CD14-positive monocyte (primary cell): ENCODE measurements at regions not wholly inside any gene's neighbourhood (a gene's known extent, or its start where the extent isn't known, plus 50 kb on each side); places are given as distances from the start of the nearest gene placed in this dataset.

Source experiments
- DNase-seq, 3 donors: peaks; one replicate each; pipeline ENCODE4 v3.0.0-alpha.2; 2011 to 2022
- H2AFZ ChIP-seq: 2 replicates; pipeline ENCODE4 v1.6.0; 2012; ENCODE audit warnings: mild to moderate bottlenecking, low read depth, low read length, inconsistent platforms; ENCODE audit not compliant: insufficient read depth, poor library complexity, severe bottlenecking
- H3K27ac ChIP-seq, 2 donors: 1 replicate in 1 of 2; 2 replicates in 1 of 2; pipeline ENCODE4 v1.5.1; 2012 to 2013; ENCODE audit warnings: low read length in 2 of 2, control low read depth in 1 of 2, inconsistent platforms in 1 of 2, low read depth in 1 of 2, mild to moderate bottlenecking in 1 of 2
- H3K27me3 ChIP-seq, 2 donors: one replicate each; pipeline versions ENCODE4 v1.6.0 to v1.6.1; 2011 to 2013; ENCODE audit warnings: low read length in 2 of 2; ENCODE audit not compliant: control insufficient read depth in 2 of 2, insufficient read depth in 2 of 2
- H3K36me3 ChIP-seq, 2 donors: replicated peaks in 1 of 2; 1 replicate in 1 of 2; 2 replicates in 1 of 2; pipeline versions ENCODE4 v1.5.1 to v1.6.1; 2012 to 2013; ENCODE audit warnings: low read length in 2 of 2, control low read depth in 1 of 2, inconsistent platforms in 1 of 2, mild to moderate bottlenecking in 1 of 2; ENCODE audit not compliant: insufficient read depth in 2 of 2, control insufficient read depth in 1 of 2
- H3K4me1 ChIP-seq, 2 donors: 1 replicate in 1 of 2; 2 replicates in 1 of 2; pipeline versions ENCODE4 v1.5.1 to v1.6.1; 2012 to 2013; ENCODE audit warnings: low read length in 2 of 2, control low read depth in 1 of 2, inconsistent platforms in 1 of 2, mild to moderate bottlenecking in 1 of 2, moderate library complexity in 1 of 2; ENCODE audit not compliant: insufficient read depth in 2 of 2, control insufficient read depth in 1 of 2
- H3K4me2 ChIP-seq: replicated peaks from 2 replicates; pipeline ENCODE3; 2012; ENCODE audit warnings: low read length, moderate library complexity, mild to moderate bottlenecking; ENCODE audit not compliant: poor library complexity, severe bottlenecking; ENCODE audit errors: extremely low read depth
- H3K4me3 ChIP-seq, 3 experiments: fragments of 200-600 bp in 1 of 3; sonication (generic) in 1 of 3; replicated peaks in 1 of 3; 1 replicate in 2 of 3; 2 replicates in 1 of 3; pipeline ENCODE4 v1.5.1; 2011 to 2013; ENCODE audit warnings: low read length in 3 of 3, mild to moderate bottlenecking in 3 of 3, control low read depth in 2 of 3, low read depth in 2 of 3, inconsistent platforms in 1 of 3, moderate library complexity in 1 of 3
- H3K79me2 ChIP-seq: 2 replicates; pipeline ENCODE4 v1.6.0; 2012; ENCODE audit warnings: mild to moderate bottlenecking, control low read depth, inconsistent platforms, low read length, moderate library complexity; ENCODE audit not compliant: insufficient read depth
- H3K9ac ChIP-seq: 2 replicates; pipeline ENCODE4 v1.6.0; 2017; ENCODE audit warnings: low read length, mild to moderate bottlenecking; ENCODE audit not compliant: insufficient read depth, poor library complexity, severe bottlenecking
- H3K9me3 ChIP-seq, 2 donors: replicated peaks in 1 of 2; 1 replicate in 1 of 2; 2 replicates in 1 of 2; pipeline versions ENCODE4 v1.5.1 to v1.6.1; 2012 to 2013; ENCODE audit warnings: low read length in 2 of 2, control low read depth in 1 of 2; ENCODE audit not compliant: control insufficient read depth in 1 of 2, insufficient read depth in 1 of 2
- H4K20me1 ChIP-seq: 2 replicates; pipeline ENCODE4 v1.6.0; 2012; ENCODE audit warnings: mild to moderate bottlenecking, low read length, control low read depth, moderate library complexity; ENCODE audit not compliant: insufficient read depth
- H3K27ac Mint-ChIP-seq, 7 donors: one replicate each; pipeline ENCODE4 v1.8.0; 2020; ENCODE audit warnings: mild to moderate bottlenecking in 7 of 7, mixed read lengths in 7 of 7, moderate library complexity in 6 of 7, inconsistent platforms in 2 of 7
- H3K27me3 Mint-ChIP-seq, 3 donors: one replicate each; pipeline ENCODE4 v1.8.0; 2021 to 2022; ENCODE audit warnings: low read depth in 3 of 3, mild to moderate bottlenecking in 3 of 3, mixed read lengths in 3 of 3, moderate library complexity in 3 of 3, inconsistent platforms in 1 of 3
- H3K36me3 Mint-ChIP-seq, 2 donors: one replicate each; pipeline ENCODE4 v1.8.0; 2020; ENCODE audit warnings: mixed read lengths in 2 of 2, inconsistent platforms in 1 of 2, mild to moderate bottlenecking in 1 of 2
- H3K4me1 Mint-ChIP-seq: one replicate; pipeline ENCODE4 v1.8.0; 2020; ENCODE audit warnings: mild to moderate bottlenecking, mixed read lengths
- H3K4me3 Mint-ChIP-seq, 2 donors: one replicate each; pipeline ENCODE4 v1.8.0; 2020; ENCODE audit warnings: mild to moderate bottlenecking in 2 of 2, mixed read lengths in 2 of 2, moderate library complexity in 1 of 2
- H3K9me3 Mint-ChIP-seq, 7 donors: one replicate each; pipeline ENCODE4 v1.8.0; 2020 to 2022; ENCODE audit warnings: mixed read lengths in 7 of 7, mild to moderate bottlenecking in 6 of 7, moderate library complexity in 6 of 7, inconsistent platforms in 2 of 7
- whole genome bisulfite sequencing: methylation state at CpG from one replicate; pipeline ENCODE4 v1.1.5; 2013; ENCODE audit warnings: missing lambda C conversion rate; ENCODE audit not compliant: insufficient coverage; 5-methylcytosine and 5-hydroxymethylcytosine counted together
- intact Hi-C, 2 donors: fragments of 100-400 bp; cut with micrococcal nuclease; formaldehyde crosslinking; loops; one replicate each; pipeline versions ENCODE4 v1.15.0 to v1.15.1; 2023
- TF ChIP-seq, protein P1 (sequence below): fragments of 200-600 bp; IDR thresholded peaks from one replicate; pipeline ENCODE4 v1.8.0; 2022; ENCODE audit warnings: antibody characterized with exemption, mild to moderate bottlenecking

DNA sequence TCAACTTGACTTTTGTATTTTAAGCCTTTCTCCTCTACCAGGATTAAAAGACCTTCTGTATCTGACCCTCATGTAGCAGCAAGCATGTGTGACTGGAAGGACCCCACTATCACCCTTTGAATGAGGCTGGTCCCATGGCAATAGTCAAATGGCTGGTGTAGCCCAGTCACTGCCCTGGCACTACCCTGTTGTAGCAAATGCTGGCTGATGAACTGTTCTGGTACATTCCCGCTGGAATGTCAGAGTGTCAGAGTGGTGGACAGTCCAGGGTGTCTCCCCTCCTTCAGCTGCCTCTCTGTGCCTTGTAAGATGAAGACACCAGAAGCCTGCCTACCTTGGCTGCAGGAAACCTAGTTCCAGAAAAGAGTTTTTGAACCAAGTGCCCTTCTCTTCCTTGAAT is 115.7 kb downstream of the ACKR3 start:
- H3K9me3 ChIP-seq, result no peaks in the 10 kb centered on the region
- TF ChIP-seq, protein P1, sequence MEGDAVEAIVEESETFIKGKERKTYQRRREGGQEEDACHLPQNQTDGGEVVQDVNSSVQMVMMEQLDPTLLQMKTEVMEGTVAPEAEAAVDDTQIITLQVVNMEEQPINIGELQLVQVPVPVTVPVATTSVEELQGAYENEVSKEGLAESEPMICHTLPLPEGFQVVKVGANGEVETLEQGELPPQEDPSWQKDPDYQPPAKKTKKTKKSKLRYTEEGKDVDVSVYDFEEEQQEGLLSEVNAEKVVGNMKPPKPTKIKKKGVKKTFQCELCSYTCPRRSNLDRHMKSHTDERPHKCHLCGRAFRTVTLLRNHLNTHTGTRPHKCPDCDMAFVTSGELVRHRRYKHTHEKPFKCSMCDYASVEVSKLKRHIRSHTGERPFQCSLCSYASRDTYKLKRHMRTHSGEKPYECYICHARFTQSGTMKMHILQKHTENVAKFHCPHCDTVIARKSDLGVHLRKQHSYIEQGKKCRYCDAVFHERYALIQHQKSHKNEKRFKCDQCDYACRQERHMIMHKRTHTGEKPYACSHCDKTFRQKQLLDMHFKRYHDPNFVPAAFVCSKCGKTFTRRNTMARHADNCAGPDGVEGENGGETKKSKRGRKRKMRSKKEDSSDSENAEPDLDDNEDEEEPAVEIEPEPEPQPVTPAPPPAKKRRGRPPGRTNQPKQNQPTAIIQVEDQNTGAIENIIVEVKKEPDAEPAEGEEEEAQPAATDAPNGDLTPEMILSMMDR, result no peak
- Mint-ChIP-seq H3K4me1 (peaks cover 26% of the 10 kb centered on the region), H3K9me3 (no peaks in the 10 kb centered on the region), H3K27ac (no peak overlapping the region), H3K27me3 (peaks cover 9 to 22% (median 20%) of the 10 kb centered on the region in 3 donors), H3K36me3 (no peaks in the 10 kb centered on the region), H3K4me3 (no peak overlapping the region)
- H3K27me3 ChIP-seq, result peaks cover 0 to 4% of the 10 kb centered on the region in 2 donors
- H2AFZ ChIP-seq, result no peak overlapping the region
- no peaks in the 10 kb centered on the region for H4K20me1 ChIP-seq
- H3K9ac ChIP-seq, result no peak overlapping the region
- intact Hi-C loops, result no loop called here
- no peak for DNase-seq
- no peak overlapping the region for H3K27ac ChIP-seq
- H3K36me3 ChIP-seq, result no peaks in the 10 kb centered on the region
- H3K4me1 ChIP-seq, result peaks cover 11 to 18% of the 10 kb centered on the region in 2 donors
- H3K4me3 ChIP-seq, result no peak overlapping the region
- WGBS, result 100% methylated on average over 1 of the region's 1 CpG
- H3K79me2 ChIP-seq, result no peaks in the 10 kb centered on the region
- no peak overlapping the region for H3K4me2 ChIP-seq

DNA sequence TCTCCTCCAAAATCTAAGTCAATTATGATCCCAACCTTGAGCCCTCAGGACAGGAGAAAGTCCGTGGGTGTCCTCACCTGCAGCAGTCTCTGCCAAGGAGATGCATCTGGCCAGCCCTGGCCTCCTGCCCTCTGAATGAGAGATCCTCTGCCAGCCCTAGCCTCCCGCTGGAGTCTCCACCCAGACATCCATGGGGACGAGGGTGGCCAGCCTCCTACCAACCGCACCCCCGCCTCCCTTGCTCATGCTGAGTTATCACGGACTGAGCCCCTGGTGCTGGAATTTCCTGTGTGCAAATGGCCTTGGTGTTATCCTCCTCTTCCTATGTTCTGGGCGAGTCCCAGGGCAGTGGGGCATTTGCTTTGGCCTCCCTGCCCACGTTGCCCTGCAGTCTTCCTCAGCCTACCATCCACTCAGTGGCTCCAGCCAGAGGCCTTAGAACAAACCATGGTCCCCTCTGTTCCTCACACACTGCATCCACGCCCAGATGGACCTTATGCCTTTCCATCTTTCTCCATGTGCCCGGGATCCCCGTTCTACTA is 116.4 kb downstream of the ACKR3 start:
- peaks cover 11 to 21% of the 10 kb centered on the region in 2 donors for H3K4me1 ChIP-seq
- H3K27ac Mint-ChIP-seq, result no peak overlapping the region
- no peak overlapping the region for H3K4me3 ChIP-seq
- peaks cover 6 to 18% (median 17%) of the 10 kb centered on the region in 3 donors for H3K27me3 Mint-ChIP-seq
- H3K4me2 ChIP-seq, result no peak overlapping the region
- H3K27me3 ChIP-seq, result peaks cover 0 to under 1% of the 10 kb centered on the region in 2 donors
- DNase-seq, result no peak
- H3K9ac ChIP-seq, result no peak overlapping the region
- H3K36me3 ChIP-seq, result no peaks in the 10 kb centered on the region
- intact Hi-C loops, result no loop called here
- no peaks in the 10 kb centered on the region for H3K9me3 ChIP-seq
- H3K79me2 ChIP-seq, result no peaks in the 10 kb centered on the region
- no peaks in the 10 kb centered on the region for H3K9me3 Mint-ChIP-seq
- TF ChIP-seq, protein P1, result no peak
- H4K20me1 ChIP-seq, result no peaks in the 10 kb centered on the region
- H3K36me3 Mint-ChIP-seq, result no peaks in the 10 kb centered on the region
- H2AFZ ChIP-seq, result no peak overlapping the region
- H3K4me1 Mint-ChIP-seq, result peaks cover 32% of the 10 kb centered on the region
- peak overlapping the region in 1 of 2 donors; percentile 21 for H3K4me3 Mint-ChIP-seq
- WGBS, result 85% methylated on average over 11 of the region's 11 CpGs
- no peak overlapping the region for H3K27ac ChIP-seq
